OCI-LY7 (cell line): ENCODE measurements at regions not wholly inside any gene's neighbourhood (a gene's known extent, or its start where the extent isn't known, plus 50 kb on each side); places are given as distances from the start of the nearest gene placed in this dataset.

Source experiments
- BruUV-seq: library from RNA; stranded (reverse); fragments of 400-500 nt; replicated peaks from 2 replicates; lab custom pipeline; 2021; lab: Mats Ljungman, UMichigan
- CTCF ChIA-PET: fragments of 300-600 bp; sonication (Branson Sonifier 250); formaldehyde crosslinking; loops from one replicate; lab custom pipeline; 2022; ENCODE audit warnings: antibody characterized with exemption; ENCODE audit not compliant: unreplicated experiment; lab: Charles Lee
- POLR2A ChIA-PET: fragments of 300-600 bp; sonication (Branson Sonifier 250); formaldehyde crosslinking; loops from one replicate; lab custom pipeline; 2022; ENCODE audit warnings: antibody characterized with exemption; lab: Charles Lee
- DNase-seq: peaks from one replicate; pipeline ENCODE4 v3.0.0-alpha.2; 2015; ENCODE audit warnings: low spot score
- H2AFZ ChIP-seq: fragments of 200-600 bp; sonication (generic), shearing (Covaris generic); 2 replicates; pipeline ENCODE4 v1.6.1; 2014; ENCODE audit warnings: mild to moderate bottlenecking, antibody characterized with exemption, low read length, moderate library complexity
- H3K27ac ChIP-seq: fragments of 200-600 bp; sonication (generic); 2 replicates; pipeline ENCODE4 v1.5.1; 2014; ENCODE audit warnings: mixed run types, low read depth, mild to moderate bottlenecking, moderate library complexity, low read length, inconsistent platforms; ENCODE audit not compliant: poor library complexity, severe bottlenecking
- H3K36me3 ChIP-seq: fragments of 200-600 bp; sonication (generic); 2 replicates; pipeline ENCODE4 v1.6.1; 2014; ENCODE audit warnings: mild to moderate bottlenecking, antibody characterized with exemption, low read length, moderate library complexity, mixed read lengths; ENCODE audit not compliant: insufficient read depth
- H3K4me1 ChIP-seq: fragments of 200-600 bp; sonication (generic); 2 replicates; pipeline ENCODE4 v1.5.1; 2014; ENCODE audit warnings: mild to moderate bottlenecking, low read length; ENCODE audit not compliant: insufficient read depth, poor library complexity, severe bottlenecking
- H3K4me2 ChIP-seq: fragments of 200-600 bp; sonication (generic); 2 replicates; pipeline ENCODE4 v1.6.1; 2014; ENCODE audit warnings: mild to moderate bottlenecking, low read length
- H3K4me3 ChIP-seq: fragments of 200-600 bp; sonication (generic); 2 replicates; pipeline ENCODE4 v1.5.1; 2014; ENCODE audit warnings: mild to moderate bottlenecking, low read depth, low read length; ENCODE audit not compliant: poor library complexity, severe bottlenecking
- H3K79me2 ChIP-seq: fragments of 200-600 bp; sonication (generic); 2 replicates; pipeline ENCODE4 v1.6.1; 2016; ENCODE audit warnings: low read depth, mild to moderate bottlenecking, low read length, moderate library complexity, mixed read lengths; ENCODE audit not compliant: insufficient read depth
- H3K9me2 ChIP-seq: fragments of 200-600 bp; sonication (generic); 2 replicates; pipeline ENCODE4 v1.6.1; 2016; ENCODE audit warnings: mild to moderate bottlenecking, low read length, mixed read lengths; ENCODE audit not compliant: insufficient read depth
- H3K9me3 ChIP-seq: fragments of 200-600 bp; sonication (generic); 2 replicates; pipeline ENCODE4 v1.6.1; 2014; ENCODE audit warnings: mild to moderate bottlenecking, mixed run types, low read length, mixed read lengths
- H4K20me1 ChIP-seq: fragments of 200-600 bp; sonication (generic); 2 replicates; pipeline ENCODE4 v1.6.1; 2014; ENCODE audit warnings: mild to moderate bottlenecking, antibody characterized with exemption, low read length, moderate library complexity, mixed read lengths; ENCODE audit not compliant: insufficient read depth
- CTCF ChIP-seq: fragments of 200-600 bp; sonication (generic); conservative IDR thresholded peaks from 2 replicates; pipeline ENCODE4 v1.5.1; 2014; ENCODE audit warnings: mild to moderate bottlenecking, antibody characterized with exemption, low read length, moderate library complexity, mixed read lengths
- EZH2phosphoT487 ChIP-seq: fragments of 200-600 bp; sonication (generic); IDR thresholded peaks from 2 replicates; pipeline ENCODE4 v1.6.1; 2018; ENCODE audit warnings: low read depth, borderline replicate concordance, mild to moderate bottlenecking, mixed run types, antibody characterized with exemption, low read length, moderate library complexity, mixed read lengths
- intact Hi-C: fragments of 100-400 bp; cut with micrococcal nuclease; formaldehyde crosslinking; loops from one replicate; pipeline ENCODE4 v1.10.0; 2022; ENCODE audit not compliant: unreplicated experiment

GRCh38 chr6:147625946-147626345 lies 117.5 kb downstream of the SAMD5 start:
- Histone ChIP-seq H3K27ac (no peak overlapping the region), H3K9me3 (no peaks in the 10 kb centered on the region), H2AFZ (no peak overlapping the region), H3K79me2 (no peaks in the 10 kb centered on the region), H3K4me3 (no peak overlapping the region), H3K9me2 (no peaks in the 10 kb centered on the region), H3K4me2 (no peak overlapping the region), H3K36me3 (no peaks in the 10 kb centered on the region), H4K20me1 (no peaks in the 10 kb centered on the region), H3K4me1 (no peaks in the 10 kb centered on the region)
- TF ChIP-seq CTCF (no peak), EZH2phosphoT487 (no peak)
- intact Hi-C loops = no loop called here
- DNase-seq = no peak
- no TSS peak for BruUV-seq
- ChIA-PET CTCF (no interaction called here), POLR2A (no interaction called here)

- TF ChIP-seq CTCF = no peak
- no peak for TF ChIP-seq EZH2phosphoT487
- Histone ChIP-seq H4K20me1 (no peaks in the 10 kb centered on the region), H3K4me2 (no peak overlapping the region), H3K79me2 (no peaks in the 10 kb centered on the region), H2AFZ (no peak overlapping the region), H3K4me1 (no peaks in the 10 kb centered on the region), H3K4me3 (no peak overlapping the region), H3K9me3 (no peaks in the 10 kb centered on the region), H3K9me2 (no peaks in the 10 kb centered on the region), H3K36me3 (no peaks in the 10 kb centered on the region), H3K27ac (no peak overlapping the region)
- no peak for DNase-seq
- no TSS peak for BruUV-seq
- CTCF ChIA-PET = no interaction called here
- POLR2A ChIA-PET = no interaction called here
- intact Hi-C loops = no loop called here
Measured at GRCh38 chr6:147627411-147627810, 118.9 kb downstream of the SAMD5 start.

GRCh38 chr6:147633191-147633590 lies 124.7 kb downstream of the SAMD5 start:
- POLR2A ChIA-PET = no interaction called here
- Histone ChIP-seq H3K4me2 (no peak overlapping the region), H4K20me1 (no peaks in the 10 kb centered on the region), H3K4me3 (no peak overlapping the region), H3K27ac (no peak overlapping the region), H3K9me3 (no peaks in the 10 kb centered on the region), H3K36me3 (no peaks in the 10 kb centered on the region), H3K9me2 (no peaks in the 10 kb centered on the region), H2AFZ (no peak overlapping the region), H3K79me2 (no peaks in the 10 kb centered on the region), H3K4me1 (no peaks in the 10 kb centered on the region)
- intact Hi-C loops = no loop called here
- DNase-seq = no peak
- TF ChIP-seq CTCF (no peak), EZH2phosphoT487 (no peak)
- BruUV-seq = no TSS peak
- CTCF ChIA-PET = no interaction called here
